A172 (cell line): ENCODE measurements at regions not wholly inside any gene's neighbourhood (a gene's known extent, or its start where the extent isn't known, plus 50 kb on each side); places are given as distances from the start of the nearest gene placed in this dataset.

Experiments used
- DNase-seq: peaks from one replicate; pipeline ENCODE4 v3.0.0-alpha.2; 2015; ENCODE audit warnings: low spot score

GRCh38 chr4:126572264-126572663 lies 1060.5 kb upstream of the INTU start:
- DNase-seq = no peak

- no peak for DNase-seq
These were observed 1050.0 kb upstream of the INTU start for GRCh38 chr4:126582737-126583136.

- DNase-seq = no peak
These were observed 1049.2 kb upstream of the INTU start for GRCh38 chr4:126583509-126583908.

DNA sequence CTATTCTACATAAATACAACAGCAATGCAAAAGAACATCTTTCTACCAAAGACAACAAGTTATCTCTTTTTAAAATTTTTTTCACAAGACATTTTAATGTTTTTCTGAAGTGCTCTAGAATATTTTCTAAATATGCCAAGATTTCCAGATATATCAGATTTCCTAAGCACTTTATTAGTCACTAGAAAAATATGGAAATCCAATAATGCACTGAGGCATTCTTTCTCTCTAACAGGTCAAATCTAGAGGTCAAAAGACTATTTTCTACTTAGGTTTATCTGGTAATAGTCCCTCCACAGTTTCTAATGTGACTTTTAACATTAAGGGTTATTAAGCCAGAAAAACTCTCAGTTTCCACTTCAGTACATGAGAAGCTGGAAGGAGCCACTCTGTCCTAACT lies 1041.2 kb upstream of the INTU start:
- no peak for DNase-seq

DNA sequence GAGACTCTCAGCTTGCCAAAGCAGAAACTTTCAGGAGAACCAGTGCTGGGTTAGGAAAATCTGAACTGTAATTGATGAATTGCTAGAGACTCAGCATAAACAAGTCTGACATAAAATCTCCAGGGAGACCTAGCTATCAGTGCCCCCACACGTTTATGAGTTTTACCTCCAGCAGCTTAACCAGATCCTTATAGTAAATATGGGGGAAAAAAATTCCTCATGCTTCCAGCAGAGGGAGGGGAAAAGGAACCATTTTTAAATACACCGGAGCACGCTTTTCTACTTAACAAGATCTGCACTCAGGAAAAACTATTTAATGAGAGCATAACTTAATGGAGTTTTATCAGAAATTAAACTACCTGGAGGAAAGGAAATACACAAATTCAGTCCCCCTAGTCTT lies 1040.7 kb upstream of the INTU start:
- no peak for DNase-seq

- DNase-seq = no peak
These were observed 1039.1 kb upstream of the INTU start for GRCh38 chr4:126593626-126594025.

- no peak for DNase-seq
These were observed 1037.1 kb upstream of the INTU start for GRCh38 chr4:126595643-126596042.

DNA sequence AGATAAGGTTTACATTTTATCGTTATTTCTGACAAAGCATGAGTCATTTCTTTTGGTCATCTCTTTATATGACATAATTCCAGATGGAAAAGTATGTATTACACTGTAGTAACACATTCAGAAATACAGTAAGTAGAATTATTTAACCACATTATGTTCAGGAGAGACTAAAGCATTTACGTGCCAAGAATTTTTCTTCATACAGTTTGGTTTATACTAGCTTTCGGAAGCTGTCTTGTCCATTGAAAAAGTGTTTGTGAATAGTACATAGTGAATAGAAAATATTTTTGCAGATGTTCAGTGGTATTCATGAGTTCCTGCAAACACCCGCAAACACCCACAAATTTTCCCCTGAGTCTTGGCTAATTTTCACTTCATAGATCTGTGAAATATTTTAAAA lies 1033.0 kb upstream of the INTU start:
- no peak for DNase-seq

GRCh38 chr4:126603210-126603609 lies 1029.5 kb upstream of the INTU start:
- no peak for DNase-seq

DNA sequence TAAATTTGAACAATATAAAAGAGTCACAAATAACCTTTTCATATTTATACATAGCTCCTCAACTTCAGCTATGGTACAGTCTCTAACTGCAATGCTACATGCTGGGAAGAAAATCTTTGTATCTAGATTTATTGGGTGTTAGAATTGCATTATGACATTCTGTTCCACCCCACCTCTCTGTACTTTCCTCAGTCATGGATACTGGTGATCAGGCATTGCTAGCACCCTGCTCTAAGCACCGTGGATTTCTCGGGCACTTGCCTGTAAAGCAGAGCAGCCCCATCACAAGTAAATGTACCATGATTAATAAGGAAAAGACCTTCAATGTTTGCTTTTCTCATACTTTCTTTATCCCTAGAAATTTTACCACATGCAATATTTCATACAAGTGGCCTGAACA lies 1028.9 kb upstream of the INTU start:
- DNase-seq = no peak

DNA sequence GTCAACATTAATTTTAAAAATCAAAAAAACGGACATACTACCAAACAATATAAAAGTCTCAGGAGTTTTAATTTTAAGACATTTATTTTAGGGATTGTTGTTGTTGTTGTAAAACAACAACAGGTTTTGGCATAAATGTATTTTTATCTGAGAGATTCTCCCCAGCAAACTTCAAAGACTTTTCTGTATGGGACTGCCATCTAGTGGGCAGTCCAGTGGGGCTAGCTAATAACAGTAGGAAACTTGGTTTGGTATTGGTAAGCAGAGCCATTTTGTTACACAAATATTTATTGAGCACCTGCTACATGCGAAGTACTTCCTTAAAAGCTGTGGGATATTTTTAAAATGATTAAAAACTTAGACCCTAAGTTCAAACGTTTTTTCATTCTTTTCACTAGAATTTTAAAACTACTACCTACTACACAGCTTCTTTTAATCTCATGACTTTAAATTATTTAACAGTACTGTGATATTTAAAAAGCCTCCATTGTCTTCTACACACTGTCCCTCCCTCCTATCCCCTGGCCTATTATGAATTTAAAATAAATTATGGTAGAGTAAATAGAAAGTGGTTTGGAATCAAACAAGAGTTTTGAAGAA lies 1028.4 kb upstream of the INTU start:
- peak; percentile 25 for DNase-seq

DNA sequence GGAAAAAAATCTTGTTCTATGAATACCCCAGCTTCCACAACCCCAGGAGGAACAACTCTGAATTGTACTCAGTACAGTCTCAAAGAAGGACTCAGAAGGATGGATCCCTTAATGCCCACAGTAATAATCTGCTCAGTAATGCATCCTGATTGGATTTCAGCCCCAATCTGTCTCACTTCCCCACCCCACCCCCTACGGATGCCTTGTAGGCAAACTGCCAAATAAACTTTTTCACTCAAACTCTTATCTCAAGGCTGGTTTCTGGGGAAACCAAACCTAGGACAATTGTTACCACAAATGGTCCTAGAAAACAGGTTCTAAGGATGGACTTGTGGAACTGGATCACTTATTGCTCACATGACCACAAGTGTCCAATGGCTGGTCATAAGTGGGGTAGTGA lies 1021.8 kb upstream of the INTU start:
- DNase-seq = no peak

- DNase-seq = no peak
These were observed 1020.9 kb upstream of the INTU start for GRCh38 chr4:126611900-126612299.

DNA sequence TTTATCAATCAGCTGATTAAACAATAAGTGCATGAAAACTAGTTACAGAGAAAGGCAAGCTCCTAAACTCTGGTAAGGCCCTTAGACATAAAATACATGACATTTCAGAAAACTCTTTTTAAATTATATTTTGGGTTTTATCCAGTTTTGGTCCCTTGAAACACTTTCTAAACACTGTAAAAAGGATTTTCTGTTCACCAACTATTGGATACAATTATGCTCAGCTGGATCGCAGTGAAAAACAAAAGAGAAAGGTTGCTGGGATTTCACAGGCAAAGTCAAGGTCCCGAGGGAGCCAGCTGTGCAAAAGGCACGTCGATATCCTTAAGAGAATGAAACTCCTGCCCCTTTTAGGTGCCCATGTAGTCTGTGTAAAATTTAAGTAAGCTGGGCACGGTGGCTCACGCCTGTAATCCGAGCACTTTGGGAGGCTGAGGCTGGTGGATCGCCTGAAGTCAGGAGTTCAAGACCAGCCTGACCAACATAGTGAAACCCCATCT lies 1018.4 kb upstream of the INTU start:
- DNase-seq = no peak

DNA sequence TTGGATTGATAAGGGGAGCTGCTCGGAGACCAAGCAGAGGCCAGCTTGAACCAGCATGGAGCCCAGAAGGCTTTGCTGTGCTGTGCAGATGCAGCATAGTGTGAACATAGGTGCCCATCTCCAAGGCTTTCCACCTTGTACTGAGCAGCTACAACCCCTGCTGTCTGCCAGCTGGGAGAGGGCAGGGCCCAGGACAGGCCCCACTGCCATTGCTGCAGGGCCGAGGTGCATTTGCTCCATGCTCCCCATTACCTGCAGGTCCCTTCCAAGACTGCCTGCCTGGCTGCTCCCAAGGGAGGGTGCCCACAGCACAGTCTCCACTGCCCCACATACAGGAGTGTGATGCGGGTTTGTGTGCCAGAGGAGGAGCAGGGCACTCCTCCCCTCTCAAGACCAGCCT lies 1016.0 kb upstream of the INTU start:
- no peak for DNase-seq

DNA sequence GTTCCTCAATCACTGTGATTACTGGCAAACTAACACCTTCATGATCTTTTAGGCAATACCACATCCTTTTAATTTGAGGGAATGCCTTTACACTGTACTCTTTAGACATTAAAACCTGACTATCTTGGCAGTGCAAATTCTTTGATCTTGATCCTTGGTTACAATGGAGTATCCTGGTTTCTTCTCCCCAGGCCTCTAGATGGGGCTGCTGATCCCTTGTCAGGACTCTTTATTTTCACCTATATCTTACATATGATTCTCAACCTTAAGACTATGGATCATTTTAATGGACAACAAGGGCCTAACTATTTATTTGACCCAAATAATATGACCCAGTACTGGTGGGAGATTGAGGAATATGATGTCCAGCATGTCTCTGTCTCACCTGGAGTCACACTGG lies 1005.5 kb upstream of the INTU start:
- DNase-seq = peak; percentile 6

DNA sequence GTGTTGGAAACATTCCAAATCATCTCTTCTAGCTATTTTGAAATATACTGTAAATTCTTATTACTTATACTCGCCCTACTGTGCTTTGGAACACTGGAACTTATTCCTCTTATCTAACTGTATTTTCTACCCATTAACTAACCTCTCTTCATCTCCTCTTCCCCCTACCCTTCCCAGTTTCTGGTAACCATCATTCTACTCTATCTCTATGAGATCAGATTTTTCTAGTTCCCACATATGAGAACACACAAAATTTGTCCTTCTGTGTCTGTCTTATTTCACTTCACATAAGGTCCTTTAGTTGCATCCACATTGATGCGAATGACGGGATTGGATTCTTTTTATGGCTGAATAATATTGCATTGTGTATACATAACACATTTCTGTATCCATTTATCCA lies 1003.8 kb upstream of the INTU start:
- DNase-seq = no peak

GRCh38 chr4:126630230-126630629 lies 1002.5 kb upstream of the INTU start:
- no peak for DNase-seq

DNA sequence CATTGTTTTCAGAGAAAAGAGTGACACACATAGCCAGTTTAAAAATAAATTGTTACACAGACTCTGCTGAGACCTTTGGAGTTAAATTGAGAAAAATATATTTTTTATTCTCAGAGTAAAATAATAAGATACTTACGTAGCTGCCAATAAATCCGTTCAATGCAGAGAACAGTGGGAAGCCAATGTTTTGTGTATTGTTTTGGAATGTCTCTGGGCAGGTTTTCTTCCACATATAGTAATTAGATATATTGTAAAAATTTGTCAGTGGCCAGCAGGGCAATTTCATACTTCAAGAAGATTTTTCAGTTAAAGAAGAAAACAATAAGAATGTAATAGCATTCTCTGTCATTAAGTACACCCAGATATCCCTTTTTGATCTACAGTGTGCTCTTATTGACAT lies 999.5 kb upstream of the INTU start:
- no peak for DNase-seq

DNA sequence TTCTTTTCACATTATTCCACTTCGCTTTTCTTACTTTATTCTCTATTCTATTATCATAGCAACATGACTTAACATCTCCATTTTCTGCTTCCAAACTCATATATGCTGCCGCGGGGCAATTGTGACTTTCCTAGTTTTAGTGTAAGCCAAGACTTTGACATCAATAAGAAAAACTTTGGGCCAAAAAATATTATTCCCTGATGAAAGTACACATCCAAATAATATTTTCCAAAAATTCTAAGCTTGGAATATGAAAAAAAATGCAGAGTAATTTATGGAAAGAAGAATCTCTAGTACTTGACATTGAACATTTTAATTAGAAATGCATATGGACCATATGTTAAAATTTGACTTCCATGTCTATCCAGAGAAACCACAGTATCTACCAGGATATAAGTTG lies 995.1 kb upstream of the INTU start:
- DNase-seq = no peak

DNA sequence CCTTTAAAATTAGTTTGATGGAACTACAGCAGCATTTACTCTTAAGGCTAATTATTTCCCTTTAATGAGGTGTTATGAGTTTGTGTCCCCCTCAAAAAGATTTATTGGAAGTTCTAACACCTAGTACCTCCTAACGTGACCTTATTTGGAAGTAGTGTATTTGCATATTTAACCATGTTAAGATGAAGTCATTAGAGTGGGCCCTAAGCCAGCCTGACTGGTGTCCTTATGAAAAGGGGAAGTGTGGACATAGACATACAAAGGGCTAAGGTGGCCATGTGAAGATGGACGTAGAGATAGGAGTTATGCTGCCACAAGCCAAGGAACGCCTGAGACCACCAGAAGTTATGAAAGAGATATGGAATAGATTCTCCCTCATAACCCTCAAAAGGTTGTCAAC lies 985.4 kb upstream of the INTU start:
- DNase-seq = no peak

- DNase-seq = no peak
These were observed 984.9 kb upstream of the INTU start for GRCh38 chr4:126647756-126648397.

DNA sequence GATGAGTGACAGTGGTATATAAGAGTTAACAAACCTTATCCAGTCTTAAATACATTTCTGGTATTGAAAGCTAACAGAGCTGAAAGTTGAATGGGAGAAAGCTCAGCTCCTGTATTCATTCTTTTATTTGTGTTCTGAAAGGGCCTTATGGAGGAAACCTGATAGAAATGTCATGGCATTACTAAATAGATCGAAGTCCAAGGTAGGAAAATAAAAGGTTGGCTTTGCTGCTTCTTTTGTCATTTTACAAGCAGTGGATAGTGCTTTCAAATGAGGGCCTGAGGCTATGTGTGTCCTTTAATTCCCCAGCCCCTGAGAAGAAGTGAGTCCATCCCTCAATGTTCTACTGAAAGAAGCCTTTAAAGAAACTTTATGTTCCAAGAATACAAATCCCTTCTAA lies 974.3 kb upstream of the INTU start:
- DNase-seq = no peak

- no peak for DNase-seq
These were observed 971.6 kb upstream of the INTU start for GRCh38 chr4:126661194-126661593.
